Glomerular endothelial cell (primary cell): ENCODE measurements at regions not wholly inside any gene's neighbourhood (a gene's known extent, or its start where the extent isn't known, plus 50 kb on each side); places are given as distances from the start of the nearest gene placed in this dataset.
"Not testable (repeated sequence)": the region's sequence is repeated elsewhere in the genome, so short reads cannot be mapped to it uniquely, and the experiment has no call there.

Experiments
- DNase-seq: peaks from one replicate; pipeline ENCODE4 v3.0.0-alpha.2; 2011; ENCODE audit warnings: low read depth, low spot score; ENCODE audit errors: extremely low read depth

GRCh38 chr6:144390886-144391285 lies 105.8 kb downstream of the UTRN start:
- DNase-seq = no peak

- DNase-seq = no peak
Measured at GRCh38 chr6:144392536-144392935, 107.4 kb downstream of the UTRN start.

DNA sequence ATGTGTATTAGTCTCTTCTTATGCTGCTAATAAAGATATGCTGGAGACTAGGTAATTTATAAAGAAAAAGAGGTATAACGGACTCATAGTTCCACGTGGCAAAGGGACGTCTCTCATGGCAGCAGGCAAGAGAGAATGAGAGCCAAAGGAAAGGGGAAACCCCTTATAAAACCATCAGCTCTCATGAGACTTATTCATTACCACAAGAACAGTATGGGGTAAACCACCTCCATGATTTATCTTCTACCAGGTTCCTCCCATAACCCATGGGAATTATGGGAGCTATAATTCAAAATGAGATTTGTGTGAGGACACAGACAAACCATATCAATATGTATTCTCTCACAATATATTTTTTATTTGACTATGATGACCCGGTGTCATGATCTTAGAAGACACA lies 109.1 kb downstream of the UTRN start:
- no peak for DNase-seq

- DNase-seq = no peak
Measured at GRCh38 chr6:144395014-144395413, 109.9 kb downstream of the UTRN start.

DNA sequence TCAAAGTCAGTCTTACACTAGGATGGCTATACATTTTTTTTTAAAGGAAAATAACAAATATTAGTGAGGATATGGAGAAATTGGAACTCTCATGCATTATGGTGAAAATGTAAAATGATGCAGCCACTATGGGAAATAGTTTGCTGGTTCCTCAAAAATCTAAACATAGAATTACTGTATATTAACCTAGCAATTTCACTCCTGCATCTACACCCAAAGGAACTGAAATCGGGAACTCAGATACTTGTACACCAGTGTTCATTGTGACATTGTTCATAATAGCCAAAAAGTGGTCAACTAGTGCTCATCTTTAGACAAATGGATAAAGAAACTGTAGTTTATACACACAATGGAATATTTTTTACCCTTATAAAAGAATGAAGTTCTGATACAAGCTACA lies 110.7 kb downstream of the UTRN start:
- no peak for DNase-seq

GRCh38 chr6:144397141-144397540 lies 112.0 kb downstream of the UTRN start:
- no peak for DNase-seq

- DNase-seq = no peak
Measured at GRCh38 chr6:144400321-144400720, 115.2 kb downstream of the UTRN start.

DNA sequence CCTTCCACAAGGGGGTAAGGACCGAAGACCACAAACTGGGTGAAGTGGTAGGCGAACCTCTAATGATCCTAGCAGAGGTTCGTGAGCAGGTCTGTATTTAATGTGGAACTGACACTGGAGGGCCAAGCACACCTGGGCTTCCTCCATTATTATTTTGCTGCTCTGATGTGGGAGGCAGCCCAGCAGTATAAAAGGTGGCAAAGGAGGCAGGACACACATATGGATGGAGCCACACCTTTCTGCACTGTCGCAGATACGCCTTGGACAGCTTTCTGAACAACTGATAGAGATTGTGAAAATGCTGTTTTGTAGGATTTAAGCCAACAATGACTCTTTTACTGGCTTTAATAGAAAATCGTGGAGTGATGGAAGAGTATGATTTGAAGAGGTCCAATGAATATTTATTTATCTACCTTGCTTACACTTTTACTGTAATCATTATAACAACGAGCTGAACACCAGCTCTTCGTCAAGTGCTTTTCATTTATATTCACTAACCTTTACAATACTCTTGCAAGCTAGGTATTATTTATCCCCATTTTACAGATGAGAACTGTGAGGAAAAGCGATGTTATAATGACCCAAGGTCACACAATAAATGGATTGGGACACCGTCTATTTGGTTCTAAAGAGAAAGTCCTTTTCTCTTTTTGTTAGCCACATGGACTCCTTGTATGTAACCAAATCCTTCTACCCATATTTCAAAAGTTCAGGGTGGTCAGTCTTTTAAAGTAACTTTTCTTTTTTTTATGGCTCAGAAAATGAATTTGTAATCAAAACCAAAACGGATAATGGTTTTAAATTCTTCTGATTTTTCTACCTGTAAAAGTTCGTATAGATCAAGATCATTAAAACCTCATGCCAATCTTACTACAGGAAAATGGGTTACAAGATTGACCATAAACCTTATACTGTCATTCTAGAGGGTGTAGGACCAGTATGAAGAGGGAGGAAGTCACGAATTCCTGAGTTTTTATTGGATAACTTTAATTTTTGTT lies 116.9 kb downstream of the UTRN start:
- DNase-seq = no peak

DNA sequence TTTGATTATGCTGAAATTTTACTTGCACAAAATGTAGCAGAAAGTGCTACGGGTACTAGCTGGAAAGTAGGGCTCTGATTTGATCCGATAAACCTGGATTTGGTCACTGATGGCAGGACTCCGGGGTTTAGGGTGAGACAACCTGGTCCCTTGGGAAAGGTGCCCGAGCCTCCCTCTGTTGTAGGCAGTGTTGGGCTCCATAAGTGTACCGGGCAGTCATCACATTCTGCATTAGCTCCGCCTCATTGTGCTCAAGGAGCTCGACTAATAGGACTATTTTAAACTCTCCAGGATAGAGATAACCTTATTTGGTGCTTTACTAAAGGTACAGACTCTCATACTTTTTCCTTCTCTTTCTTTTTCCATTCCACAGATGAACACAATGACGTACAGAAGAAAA lies 117.6 kb downstream of the UTRN start:
- no peak for DNase-seq

- no peak for DNase-seq
Measured at GRCh38 chr6:144405163-144405562, 120.0 kb downstream of the UTRN start.

- DNase-seq = no peak
Measured at GRCh38 chr6:144406796-144407195, 121.7 kb downstream of the UTRN start.

DNA sequence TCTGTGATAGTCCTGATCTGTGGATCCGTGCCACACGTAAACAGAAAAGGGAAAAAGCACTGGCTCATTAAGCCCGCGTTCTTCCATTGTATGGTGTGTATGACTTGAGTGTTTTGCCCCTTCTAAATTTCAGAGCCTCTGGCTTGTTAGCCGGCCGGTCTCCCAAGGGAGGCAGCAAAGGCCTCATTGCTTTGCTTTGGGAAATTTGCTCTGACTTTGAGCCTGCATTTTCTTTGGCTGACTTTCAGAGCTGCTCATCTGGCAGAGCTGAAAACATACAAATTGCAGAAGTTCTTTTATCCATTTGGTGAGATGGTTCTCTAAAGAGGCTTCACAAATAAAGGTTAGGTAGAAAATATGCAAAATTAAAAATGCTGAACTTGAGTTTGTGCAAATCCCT lies 123.0 kb downstream of the UTRN start:
- no peak for DNase-seq

DNA sequence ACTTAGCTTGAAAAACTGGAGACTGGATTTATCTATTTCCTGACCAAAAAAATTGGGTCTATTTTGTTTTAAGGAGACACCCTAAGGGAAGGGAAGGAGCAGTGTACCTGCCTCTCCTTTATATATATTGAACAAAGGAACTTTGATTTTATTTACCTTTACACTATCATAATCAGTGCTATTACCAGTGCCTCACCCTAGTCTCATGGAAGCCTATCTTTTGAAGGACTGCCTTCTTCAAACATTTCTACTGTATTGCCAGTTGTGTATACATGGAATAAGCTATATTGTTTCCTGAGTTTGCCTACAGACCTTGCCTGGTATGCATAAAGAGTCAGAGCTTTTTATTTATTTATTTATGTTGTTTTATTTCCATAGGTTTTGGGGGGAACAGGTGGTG lies 124.9 kb downstream of the UTRN start:
- no peak for DNase-seq

DNA sequence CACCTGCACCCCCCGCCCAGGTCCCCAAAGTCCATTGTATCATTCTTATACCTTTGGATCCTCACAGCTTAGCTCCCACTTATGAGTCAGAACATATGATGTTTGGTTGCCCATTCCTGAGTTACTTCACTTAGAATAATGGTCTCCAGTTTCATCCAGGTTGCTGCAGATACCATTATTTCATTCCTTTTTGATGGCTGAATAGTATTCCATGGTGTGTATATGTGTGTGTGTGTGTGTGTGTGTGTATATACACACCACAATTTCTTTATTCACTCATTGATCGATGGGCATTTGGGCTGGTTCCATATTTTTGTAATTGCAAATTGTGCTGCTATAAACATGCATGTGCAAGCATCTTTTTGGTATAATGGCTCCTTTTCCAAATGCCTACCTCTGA lies 125.4 kb downstream of the UTRN start:
- not testable (repeated sequence) for DNase-seq

DNA sequence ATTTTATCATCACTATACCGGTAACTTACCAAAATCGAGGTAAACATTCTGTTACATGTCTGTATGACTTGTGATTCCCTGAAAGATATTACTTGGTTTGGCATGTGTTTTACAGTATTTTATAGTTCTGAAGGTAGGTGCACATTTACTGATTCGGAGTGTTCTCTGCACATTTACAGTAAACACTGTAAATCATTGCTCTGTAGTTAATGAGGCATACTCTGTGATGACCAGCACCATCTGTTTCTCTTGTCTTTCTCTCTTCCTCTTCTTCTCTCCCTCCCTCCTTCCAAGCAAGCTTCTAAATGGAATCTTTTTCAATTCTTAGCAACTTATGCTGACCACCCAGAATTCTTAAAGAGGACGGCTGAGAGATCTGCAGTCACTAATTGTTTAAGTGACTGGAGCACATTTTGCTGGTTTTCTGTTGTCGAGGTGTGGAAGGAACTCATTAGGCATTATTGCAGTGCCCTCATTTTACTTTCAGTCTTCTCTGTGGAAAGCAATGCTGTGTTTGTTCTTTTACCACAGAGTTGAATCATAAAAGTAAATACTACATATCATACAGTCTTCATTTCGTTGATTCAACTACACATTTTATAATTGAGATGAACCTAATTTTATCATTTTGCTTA lies 126.5 kb downstream of the UTRN start:
- DNase-seq = no peak

DNA sequence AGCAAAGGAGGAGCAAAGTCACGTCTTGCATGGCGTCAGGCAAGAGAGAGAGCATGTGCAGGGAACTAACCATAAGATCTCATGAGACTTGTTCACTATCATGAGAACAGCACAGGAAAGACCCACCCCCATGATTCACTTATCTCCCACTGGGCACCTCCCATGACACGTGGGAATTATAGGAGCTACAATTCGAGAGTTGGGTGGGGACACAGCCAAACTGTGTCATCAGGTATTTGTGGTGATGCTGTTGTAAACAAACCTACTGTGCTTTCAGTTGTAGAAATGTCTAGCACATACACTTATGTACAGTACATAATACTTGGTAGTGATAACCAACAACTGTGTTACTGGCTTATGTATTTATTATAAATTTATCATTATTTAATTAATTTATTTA lies 128.3 kb downstream of the UTRN start:
- no peak for DNase-seq

- no peak for DNase-seq
Measured at GRCh38 chr6:144415014-144415413, 129.9 kb downstream of the UTRN start.

- DNase-seq = peak; percentile 65
Measured at GRCh38 chr6:144415835-144416237, 130.7 kb downstream of the UTRN start.

- DNase-seq = no peak
Measured at GRCh38 chr6:144416244-144416643, 131.1 kb downstream of the UTRN start.

- no peak for DNase-seq
Measured at GRCh38 chr6:144416773-144417172, 131.6 kb downstream of the UTRN start.

DNA sequence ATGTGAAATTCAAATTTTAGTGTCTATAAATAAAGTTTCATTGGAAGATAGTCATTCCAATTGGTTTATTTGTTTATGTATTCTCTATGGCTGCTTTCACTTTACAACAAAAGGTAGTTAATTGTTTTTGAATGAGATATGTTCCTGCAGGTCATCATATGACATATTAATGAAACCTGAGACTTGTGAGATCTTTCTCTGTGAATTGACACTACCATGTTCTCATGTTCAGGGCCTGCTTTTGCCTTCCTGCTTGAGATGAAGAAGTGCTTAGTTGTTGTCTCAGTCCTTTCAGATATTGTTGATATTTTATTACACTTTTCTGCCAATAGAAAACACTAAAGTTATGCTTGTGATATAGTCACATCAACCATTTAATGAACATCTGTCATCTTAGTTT lies 132.5 kb downstream of the UTRN start:
- DNase-seq = no peak

DNA sequence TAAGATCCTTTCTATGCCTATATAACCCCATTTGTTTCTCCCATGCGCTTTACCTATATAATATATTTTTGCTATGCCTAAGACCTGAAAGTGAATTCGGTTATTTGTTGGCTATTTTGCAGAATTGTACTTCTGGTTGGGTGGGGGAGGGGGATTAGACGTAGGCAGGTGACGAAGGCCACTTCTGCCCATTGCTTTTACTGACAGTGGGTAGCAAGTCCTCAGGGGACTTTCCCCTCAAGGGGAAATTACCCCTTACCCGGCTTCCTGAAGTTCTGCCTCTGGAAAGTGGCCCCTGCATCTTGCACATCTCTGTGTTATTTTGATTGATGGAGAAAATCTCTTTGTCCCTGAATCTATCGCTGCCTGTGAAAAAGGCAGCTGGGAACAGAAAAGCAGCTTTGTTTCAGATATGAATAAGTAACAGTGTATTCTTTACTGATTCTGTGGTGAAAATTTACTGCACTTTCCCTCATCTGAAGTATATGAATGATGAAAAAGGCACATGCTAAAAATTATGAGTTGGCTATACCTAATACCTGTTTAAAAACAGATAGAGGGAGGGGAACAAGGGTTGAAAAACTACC lies 133.9 kb downstream of the UTRN start:
- DNase-seq = no peak
